H9 (cell line): ENCODE measurements at regions not wholly inside any gene's neighbourhood (a gene's known extent, or its start where the extent isn't known, plus 50 kb on each side); places are given as distances from the start of the nearest gene placed in this dataset.

ENCODE experiments used
- DNase-seq: peaks from one replicate; pipeline ENCODE4 v3.0.0-alpha.2; 2017
- H2AFZ ChIP-seq: one replicate; pipeline ENCODE4 v1.6.1; 2013; ENCODE audit warnings: mild to moderate bottlenecking, low read length, control low read depth, moderate library complexity
- H2AK5ac ChIP-seq: 2 replicates; pipeline ENCODE4 v1.6.1; 2013; ENCODE audit warnings: low read length, control low read depth, mixed read lengths; ENCODE audit not compliant: insufficient read length
- H2BK120ac ChIP-seq: one replicate; pipeline ENCODE4 v1.6.1; 2013; ENCODE audit warnings: low read depth, mild to moderate bottlenecking, low read length, control low read depth, inconsistent platforms; ENCODE audit not compliant: poor library complexity, severe bottlenecking
- H2BK12ac ChIP-seq: 2 replicates; pipeline ENCODE4 v1.6.1; 2013; ENCODE audit warnings: low read length, control low read depth, mixed read lengths, low read depth; ENCODE audit not compliant: insufficient read length
- H2BK15ac ChIP-seq: 2 replicates; pipeline ENCODE4 v1.6.1; 2013; ENCODE audit warnings: low read depth, low read length, control low read depth
- H2BK20ac ChIP-seq: one replicate; pipeline ENCODE4 v1.6.1; 2013; ENCODE audit warnings: low read depth, mild to moderate bottlenecking, low read length, control low read depth, inconsistent platforms; ENCODE audit not compliant: poor library complexity, severe bottlenecking
- H2BK5ac ChIP-seq: 2 replicates; pipeline ENCODE4 v1.6.1; 2013; ENCODE audit warnings: low read length, control low read depth, mixed read lengths; ENCODE audit not compliant: insufficient read length
- H3K14ac ChIP-seq: 2 replicates; pipeline ENCODE4 v1.6.1; 2013; ENCODE audit warnings: low read length, control low read depth; ENCODE audit not compliant: insufficient read depth
- H3K18ac ChIP-seq: 2 replicates; pipeline ENCODE4 v1.6.1; 2013; ENCODE audit warnings: low read depth, mild to moderate bottlenecking, mixed read lengths, low read length, control low read depth; ENCODE audit not compliant: insufficient read length
- H3K23ac ChIP-seq: 2 replicates; pipeline ENCODE4 v1.6.1; 2013; ENCODE audit warnings: low read length, control low read depth, mixed read lengths, low read depth; ENCODE audit not compliant: insufficient read length
- H3K23me2 ChIP-seq: 2 replicates; pipeline ENCODE4 v1.6.1; 2013; ENCODE audit warnings: low read depth, mild to moderate bottlenecking, mixed read lengths, low read length, control low read depth; ENCODE audit not compliant: insufficient read length, poor library complexity, severe bottlenecking
- H3K27ac ChIP-seq: 2 replicates; pipeline ENCODE4 v1.5.1; 2013; ENCODE audit warnings: low read length, control low read depth, mixed read lengths, low read depth; ENCODE audit not compliant: insufficient read length
- H3K27me3 ChIP-seq: 2 replicates; pipeline ENCODE4 v1.6.1; 2013; ENCODE audit warnings: low read length, control low read depth, inconsistent platforms; ENCODE audit not compliant: insufficient read depth
- H3K4ac ChIP-seq: 2 replicates; pipeline ENCODE4 v1.6.1; 2013; ENCODE audit warnings: low read depth, mild to moderate bottlenecking, control low read depth, inconsistent platforms, low read length, moderate library complexity
- H3K4me1 ChIP-seq: 2 replicates; pipeline ENCODE4 v1.6.1; 2013; ENCODE audit warnings: low read length, control low read depth, inconsistent platforms; ENCODE audit not compliant: insufficient read depth
- H3K4me2 ChIP-seq: 2 replicates; pipeline ENCODE4 v1.6.1; 2013; ENCODE audit warnings: low read length, control low read depth, mixed read lengths; ENCODE audit not compliant: insufficient read length, insufficient read depth
- H3K56ac ChIP-seq: 2 replicates; pipeline ENCODE4 v1.6.1; 2013; ENCODE audit warnings: low read depth, mild to moderate bottlenecking, mixed read lengths, low read length, control low read depth; ENCODE audit not compliant: insufficient read length
- H3K79me1 ChIP-seq: 2 replicates; pipeline ENCODE4 v1.6.1; 2013; ENCODE audit warnings: low read depth, mild to moderate bottlenecking, moderate library complexity, low read length, control low read depth, inconsistent platforms; ENCODE audit not compliant: insufficient read depth, poor library complexity, severe bottlenecking
- H3K79me2 ChIP-seq: 2 replicates; pipeline ENCODE4 v1.6.1; 2013; ENCODE audit warnings: low read length, control low read depth, inconsistent platforms; ENCODE audit not compliant: insufficient read depth
- H3K9ac ChIP-seq: 2 replicates; pipeline ENCODE4 v1.6.1; 2013; ENCODE audit warnings: low read length, control low read depth, mixed read lengths; ENCODE audit not compliant: insufficient read length; ENCODE audit errors: extremely low read depth
- H3K9me3 ChIP-seq: one replicate; pipeline ENCODE4 v1.6.1; 2013; ENCODE audit warnings: low read depth, low read length, inconsistent platforms; ENCODE audit not compliant: control insufficient read depth
- H3T11ph ChIP-seq: one replicate; pipeline ENCODE4 v1.6.1; 2013; ENCODE audit warnings: mild to moderate bottlenecking, low read length, control low read depth, inconsistent platforms
- H4K20me1 ChIP-seq: one replicate; pipeline ENCODE4 v1.6.1; 2013; ENCODE audit not compliant: control insufficient read depth, insufficient read length, insufficient read depth
- H4K5ac ChIP-seq: 2 replicates; pipeline ENCODE4 v1.6.1; 2013; ENCODE audit warnings: low read depth, mild to moderate bottlenecking, mixed read lengths, low read length, control low read depth; ENCODE audit not compliant: insufficient read length
- H4K8ac ChIP-seq: replicated peaks from 2 replicates; pipeline ENCODE4 v1.6.1; 2013; ENCODE audit warnings: low read length, control low read depth, mixed read lengths, low read depth; ENCODE audit not compliant: insufficient read length
- H4K91ac ChIP-seq: 2 replicates; pipeline ENCODE4 v1.6.1; 2013; ENCODE audit warnings: low read depth, mild to moderate bottlenecking, moderate library complexity, mixed read lengths, low read length, control low read depth; ENCODE audit not compliant: insufficient read length
- H3K27ac Mint-ChIP-seq, 3 experiments: 2 replicates in 2 of 3; 3 replicates in 1 of 3; pipeline ENCODE4 v1.8.0; 2020 to 2021; ENCODE audit warnings: mixed read lengths in 3 of 3, mild to moderate bottlenecking in 1 of 3, moderate library complexity in 1 of 3
- H3K27me3 Mint-ChIP-seq: 2 replicates; pipeline ENCODE4 v1.8.0; 2021; ENCODE audit warnings: low read depth, mild to moderate bottlenecking, moderate library complexity, mixed read lengths
- H3K36me3 Mint-ChIP-seq, 3 experiments: 2 replicates in 2 of 3; 3 replicates in 1 of 3; pipeline ENCODE4 v1.8.0; 2020 to 2021; ENCODE audit warnings: low read depth in 3 of 3, mixed read lengths in 3 of 3; ENCODE audit not compliant: insufficient read depth in 1 of 3
- H3K4me1 Mint-ChIP-seq, 2 experiments: 2 replicates each; pipeline ENCODE4 v1.8.0; 2020; ENCODE audit warnings: mixed read lengths in 2 of 2
- H3K4me3 Mint-ChIP-seq, 2 experiments: 2 replicates in 1 of 2; 3 replicates in 1 of 2; pipeline ENCODE4 v1.8.0; 2020 to 2021; ENCODE audit warnings: mild to moderate bottlenecking in 2 of 2, mixed read lengths in 2 of 2, moderate library complexity in 1 of 2
- H3K9me3 Mint-ChIP-seq, 2 experiments: 2 replicates in 1 of 2; 3 replicates in 1 of 2; pipeline ENCODE4 v1.8.0; 2020; ENCODE audit warnings: mild to moderate bottlenecking in 2 of 2, mixed read lengths in 2 of 2, moderate library complexity in 1 of 2
- CTCF ChIP-seq: fragments of 200-600 bp; sonication (generic); conservative IDR thresholded peaks from 3 replicates; pipeline ENCODE4 v1.8.0; 2021; ENCODE audit warnings: antibody characterized with exemption, mild to moderate bottlenecking

DNA sequence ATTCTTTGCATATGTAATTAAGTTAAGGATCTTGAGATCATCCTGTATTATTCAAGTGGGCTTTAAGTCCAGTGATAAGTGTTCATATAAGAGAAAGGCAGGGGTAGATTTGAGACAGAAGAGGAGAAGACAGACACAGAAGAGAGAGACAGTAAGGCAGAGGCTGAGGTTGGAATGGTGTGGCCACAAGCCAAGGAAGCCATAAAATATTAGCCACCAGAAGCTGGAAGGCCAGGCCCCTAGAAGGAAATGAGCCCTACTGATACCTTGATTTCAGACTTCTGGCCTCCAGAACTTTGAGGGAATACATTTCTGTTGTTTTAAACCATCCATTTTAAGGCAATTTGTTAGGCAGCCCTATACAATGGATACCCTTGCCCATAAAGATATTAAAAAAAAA lies 66.9 kb upstream of the DLX2 start:
- no peak overlapping the region for H3K4me3 Mint-ChIP-seq

More for the DNA sequence above, 66.9 kb upstream of the DLX2 start:
- H3K27ac ChIP-seq, result no peak overlapping the region
- H3K23ac ChIP-seq, result no peak overlapping the region
- no peak overlapping the region for H2AK5ac ChIP-seq
- H2BK20ac ChIP-seq, result no peak overlapping the region
- no peaks in the 10 kb centered on the region for H3K79me1 ChIP-seq
- no peaks in the 10 kb centered on the region for H3K79me2 ChIP-seq
- Mint-ChIP-seq H3K4me1 (peaks cover 17 to 20% of the 10 kb centered on the region in 2 experiments), H3K27ac (no peak overlapping the region), H3K27me3 (peaks cover 15% of the 10 kb centered on the region), H3K36me3 (peaks cover 0 to under 1% (median 0%) of the 10 kb centered on the region in 3 experiments; a peak in 2 of 7 replicates), H3K9me3 (peaks cover 0 to 1% of the 10 kb centered on the region in 2 experiments; a peak in 3 of 5 replicates)
- no peaks in the 10 kb centered on the region for H4K20me1 ChIP-seq
- peaks cover 7% of the 10 kb centered on the region for H3K23me2 ChIP-seq
- no peak for DNase-seq
- no peak overlapping the region for H3K4me2 ChIP-seq
- H2BK12ac ChIP-seq, result no peak overlapping the region
- no peak overlapping the region for H4K91ac ChIP-seq
- H2BK5ac ChIP-seq, result no peak overlapping the region
- no peak overlapping the region for H3K14ac ChIP-seq
- no peak overlapping the region for H3K9ac ChIP-seq
- H3K56ac ChIP-seq, result no peak overlapping the region
- H2AFZ ChIP-seq, result no peak overlapping the region
- H2BK15ac ChIP-seq, result no peak overlapping the region
- TF ChIP-seq CTCF, result no peak
- H3K18ac ChIP-seq, result no peak overlapping the region
- H3K9me3 ChIP-seq, result no peaks in the 10 kb centered on the region
- H3T11ph ChIP-seq, result no peak overlapping the region
- no peak overlapping the region for H4K8ac ChIP-seq
- H3K4ac ChIP-seq, result no peak overlapping the region
- H3K4me1 ChIP-seq, result no peaks in the 10 kb centered on the region
- H3K27me3 ChIP-seq, result no peaks in the 10 kb centered on the region
- H2BK120ac ChIP-seq, result no peak overlapping the region
- H4K5ac ChIP-seq, result no peak overlapping the region
